ENCODE measurements at regions not wholly inside any gene's neighbourhood (a gene's known extent, or its start where the extent isn't known, plus 50 kb on each side); places are given as distances from the start of the nearest gene placed in this dataset.
"Not testable (repeated sequence)": the region's sequence is repeated elsewhere in the genome, so short reads cannot be mapped to it uniquely, and the experiment has no call there.

GRCh38 chr10:47656732-47657131 is 106.7 kb downstream of the SYT15B start:
- TF ChIP-seq EZH2 (IDR thresholded peaks at IDR 0.05); POLR2AphosphoS5 (IDR thresholded peaks at IDR 0.05; ENCODE audit: borderline replicate concordance, low read depth, low read length): not testable (repeated sequence)
